ENCODE measurements at regions not wholly inside any gene's neighbourhood (a gene's known extent, or its start where the extent isn't known, plus 50 kb on each side); places are given as distances from the start of the nearest gene placed in this dataset.

- intact Hi-C loops (cut with micrococcal nuclease), result no loop called here
- no peak for TF ChIP-seq CTCF (IDR thresholded peaks at IDR 0.05)
- H3K4me1 Mint-ChIP-seq, result no peaks in the 10 kb centered on the region
- DNase-seq (no peak), ATAC-seq (ENCODE audit: low read depth) (no peak)
- no peaks in the 10 kb centered on the region for H3K36me3 Mint-ChIP-seq (ENCODE audit: low read depth)
- H3K4me3 Mint-ChIP-seq, result no peak overlapping the region
- CTCF ChIA-PET, result no interaction called here
- POLR2A ChIA-PET, result no interaction called here
- no peak overlapping the region for H3K27ac Mint-ChIP-seq
- H3K9me3 Mint-ChIP-seq, result no peaks in the 10 kb centered on the region
- no peaks in the 10 kb centered on the region for H3K27me3 Mint-ChIP-seq
Observed at GRCh38 chr1:60589916-60590315, 492.4 kb upstream of the NFIA start.

GRCh38 chr1:60589046-60589748 lies 493.2 kb upstream of the NFIA start:
- Mint-ChIP-seq H3K9me3 (peaks cover 2% of the 10 kb centered on the region), H3K27me3 (no peaks in the 10 kb centered on the region), H3K27ac (no peak overlapping the region), H3K36me3 (ENCODE audit: low read depth) (no peaks in the 10 kb centered on the region), H3K4me1 (no peaks in the 10 kb centered on the region), H3K4me3 (no peak overlapping the region)
- DNase-seq (no peak), ATAC-seq (ENCODE audit: low read depth) (no peak)
- POLR2A ChIA-PET, result no interaction called here
- intact Hi-C loops (cut with micrococcal nuclease), result no loop called here
- CTCF ChIA-PET, result no interaction called here
- TF ChIP-seq CTCF (IDR thresholded peaks at IDR 0.05), result no peak

GRCh38 chr1:60584371-60584770 lies 498.0 kb upstream of the NFIA start:
- CTCF ChIA-PET, result no interaction called here
- peaks cover 13% of the 10 kb centered on the region for H3K9me3 Mint-ChIP-seq
- no peak for TF ChIP-seq CTCF (IDR thresholded peaks at IDR 0.05)

GRCh38 chr1:60583696-60584095 lies 498.7 kb upstream of the NFIA start:
- intact Hi-C loops (cut with micrococcal nuclease), result no loop called here
- DNase-seq (no peak), ATAC-seq (ENCODE audit: low read depth) (no peak)
- TF ChIP-seq CTCF (IDR thresholded peaks at IDR 0.05), result no peak
- Mint-ChIP-seq H3K27me3 (no peaks in the 10 kb centered on the region), H3K27ac (no peak overlapping the region), H3K4me3 (no peak overlapping the region), H3K36me3 (ENCODE audit: low read depth) (no peaks in the 10 kb centered on the region), H3K4me1 (no peaks in the 10 kb centered on the region), H3K9me3 (peaks cover 13% of the 10 kb centered on the region)
- ChIA-PET CTCF (no interaction called here), POLR2A (no interaction called here)

More at GRCh38 chr1:60584371-60584770, 498.0 kb upstream of the NFIA start:
- H3K36me3 Mint-ChIP-seq (ENCODE audit: low read depth), result no peaks in the 10 kb centered on the region
- no peaks in the 10 kb centered on the region for H3K4me1 Mint-ChIP-seq
- DNase-seq (no peak), ATAC-seq (ENCODE audit: low read depth) (no peak)
- intact Hi-C loops (cut with micrococcal nuclease), result no loop called here
- POLR2A ChIA-PET, result no interaction called here
- no peak overlapping the region for H3K4me3 Mint-ChIP-seq
- no peaks in the 10 kb centered on the region for H3K27me3 Mint-ChIP-seq
- no peak overlapping the region for H3K27ac Mint-ChIP-seq

- no peak for TF ChIP-seq CTCF (IDR thresholded peaks at IDR 0.05)
- Mint-ChIP-seq H3K4me3 (no peak overlapping the region), H3K4me1 (no peaks in the 10 kb centered on the region), H3K27me3 (no peaks in the 10 kb centered on the region), H3K9me3 (peaks cover 13% of the 10 kb centered on the region), H3K27ac (no peak overlapping the region), H3K36me3 (ENCODE audit: low read depth) (no peaks in the 10 kb centered on the region)
- ChIA-PET POLR2A (no interaction called here), CTCF (no interaction called here)
- intact Hi-C loops (cut with micrococcal nuclease), result no loop called here
- ATAC-seq (ENCODE audit: low read depth), result no peak
- DNase-seq, result no peak
Observed at GRCh38 chr1:60581455-60582220, 500.7 kb upstream of the NFIA start.
